ENCODE measurements at regions not wholly inside any gene's neighbourhood (a gene's known extent, or its start where the extent isn't known, plus 50 kb on each side); places are given as distances from the start of the nearest gene placed in this dataset.
"Not testable (repeated sequence)": the region's sequence is repeated elsewhere in the genome, so short reads cannot be mapped to it uniquely, and the experiment has no call there.

DNA sequence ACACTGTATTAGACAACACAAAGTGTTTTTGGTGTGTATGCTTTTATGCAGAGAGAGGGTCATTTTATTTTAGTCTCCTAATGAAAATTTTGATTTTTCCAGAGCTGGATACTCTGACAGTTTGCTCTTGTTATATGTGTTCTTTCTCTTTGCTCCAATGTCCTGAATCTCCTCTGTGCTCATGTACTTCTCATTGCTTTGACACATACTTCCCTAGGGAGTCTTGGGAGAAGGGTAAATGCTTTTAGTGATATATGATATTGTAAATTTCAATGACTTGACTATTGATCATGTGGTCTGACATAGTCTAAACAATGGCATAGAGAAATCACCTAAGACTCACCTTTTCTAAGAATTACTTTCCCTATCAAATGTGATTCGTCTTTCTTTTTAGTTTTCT, 972.6 kb upstream of the EDIL3 start:
- in situ Hi-C loops (cut with MboI; ENCODE audit: low sequenced_read_pairs): no loop called here
- DNase-seq (ENCODE audit: low spot score in 2 of 2): no peak
- H3K27me3 ChIP-seq (ENCODE audit: low read depth): no peaks in the 10 kb centered on the region
- no peak overlapping the region for H3K4me3 ChIP-seq
- no peaks in the 10 kb centered on the region for H3K9me3 ChIP-seq
- no peaks in the 10 kb centered on the region for H3K4me1 ChIP-seq
- H3K36me3 ChIP-seq (replicated peaks): no peaks in the 10 kb centered on the region

DNA sequence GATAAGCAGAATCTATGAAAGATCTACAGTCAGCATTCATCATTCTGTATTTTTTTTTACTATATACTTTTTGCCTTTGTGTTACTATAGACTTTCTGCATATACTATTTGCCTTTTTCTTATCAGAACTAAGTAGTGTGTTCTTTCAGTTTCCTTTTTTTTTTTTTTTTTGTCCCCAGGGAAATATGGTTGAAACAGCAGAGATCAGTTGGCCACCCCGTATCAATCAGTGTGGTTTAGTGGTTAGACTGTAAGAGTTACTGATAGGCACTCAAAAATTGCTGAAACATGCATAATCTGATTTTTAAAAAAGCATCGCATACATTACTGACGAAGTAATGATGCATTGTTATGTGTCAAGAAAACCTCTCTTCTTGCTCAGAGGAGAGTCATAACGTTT, 990.8 kb upstream of the EDIL3 start:
- DNase-seq (ENCODE audit: low spot score in 2 of 2): no peak
- H3K4me1 ChIP-seq: no peaks in the 10 kb centered on the region
- H3K27me3 ChIP-seq (ENCODE audit: low read depth): no peaks in the 10 kb centered on the region
- no peak overlapping the region for H3K4me3 ChIP-seq
- no peaks in the 10 kb centered on the region for H3K9me3 ChIP-seq
- in situ Hi-C loops (cut with MboI; ENCODE audit: low sequenced_read_pairs): no loop called here
- no peaks in the 10 kb centered on the region for H3K36me3 ChIP-seq (replicated peaks)

DNA sequence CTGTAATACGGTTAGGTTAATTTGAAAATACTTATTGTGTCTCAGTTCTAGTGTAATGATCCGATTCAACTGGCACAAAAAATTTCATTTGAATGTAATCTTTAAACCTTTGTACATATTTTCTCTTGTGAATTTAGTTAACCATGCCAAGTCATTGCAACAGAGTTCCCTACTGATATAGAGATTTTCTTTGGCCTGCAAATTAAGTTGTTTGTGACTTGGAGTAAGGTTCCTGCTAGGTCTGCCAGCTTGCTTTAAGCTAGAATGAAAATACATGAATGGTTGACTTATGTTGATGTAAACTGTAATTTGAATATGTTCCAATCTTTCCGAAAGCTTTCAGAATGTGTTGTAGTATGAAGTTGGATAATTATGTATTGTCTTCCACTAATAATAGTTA, 1004.1 kb upstream of the EDIL3 start:
- Histone ChIP-seq H3K4me1 (no peaks in the 10 kb centered on the region), H3K9me3 (no peaks in the 10 kb centered on the region), H3K4me3 (no peak overlapping the region), H3K36me3 (replicated peaks) (no peaks in the 10 kb centered on the region), H3K27me3 (ENCODE audit: low read depth) (no peaks in the 10 kb centered on the region)
- in situ Hi-C loops (cut with MboI; ENCODE audit: low sequenced_read_pairs): no loop called here
- DNase-seq (ENCODE audit: low spot score in 2 of 2): no peak

DNA sequence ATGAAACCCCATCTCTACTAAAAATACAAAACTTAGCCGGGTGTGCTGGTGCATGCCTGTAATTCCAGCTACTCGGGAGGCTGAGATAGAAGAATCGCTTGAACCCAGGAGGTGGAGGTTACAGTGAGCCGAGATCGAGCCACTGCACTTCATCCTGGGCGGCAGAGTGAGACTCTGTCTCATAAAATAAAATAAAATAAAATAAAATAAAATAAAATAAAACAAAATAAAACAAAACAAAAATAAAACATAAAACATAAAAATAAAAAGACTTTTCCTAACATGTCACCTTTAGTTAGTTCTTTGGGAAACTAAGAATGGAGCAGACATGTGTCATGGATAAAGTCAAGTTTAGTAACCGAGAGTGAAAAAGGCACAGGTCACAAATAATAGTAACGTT, 1007.6 kb upstream of the EDIL3 start:
- H3K4me1 ChIP-seq; H3K27me3 ChIP-seq (ENCODE audit: low read depth); H3K36me3 ChIP-seq (replicated peaks); H3K9me3 ChIP-seq; DNase-seq (ENCODE audit: low spot score in 2 of 2); in situ Hi-C loops (cut with MboI; ENCODE audit: low sequenced_read_pairs); H3K4me3 ChIP-seq: not testable (repeated sequence)

DNA sequence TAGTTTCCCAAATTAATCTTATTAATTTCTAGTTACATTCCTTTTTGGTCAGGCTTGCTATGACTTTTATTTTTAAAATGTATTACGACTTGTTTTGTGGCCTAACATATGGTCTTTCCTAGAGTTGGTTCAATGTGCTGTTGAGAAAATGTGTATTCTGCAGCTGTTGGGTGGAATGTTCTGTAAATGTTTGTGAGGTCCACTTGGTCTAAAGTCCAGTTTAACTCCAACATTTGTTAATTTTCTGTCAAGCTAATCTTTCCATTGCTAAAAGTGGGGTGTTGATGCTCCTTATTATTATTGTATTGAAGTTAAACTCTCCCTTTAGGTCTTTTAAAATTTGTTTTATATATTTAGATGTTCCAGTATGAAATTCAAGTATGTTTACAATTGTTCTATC, 1010.8 kb upstream of the EDIL3 start:
- in situ Hi-C loops (cut with MboI; ENCODE audit: low sequenced_read_pairs): no loop called here
- DNase-seq (ENCODE audit: low spot score in 2 of 2): no peak
- no peaks in the 10 kb centered on the region for H3K9me3 ChIP-seq
- H3K4me1 ChIP-seq: no peaks in the 10 kb centered on the region
- no peaks in the 10 kb centered on the region for H3K36me3 ChIP-seq (replicated peaks)
- H3K4me3 ChIP-seq: no peak overlapping the region
- no peaks in the 10 kb centered on the region for H3K27me3 ChIP-seq (ENCODE audit: low read depth)

DNA sequence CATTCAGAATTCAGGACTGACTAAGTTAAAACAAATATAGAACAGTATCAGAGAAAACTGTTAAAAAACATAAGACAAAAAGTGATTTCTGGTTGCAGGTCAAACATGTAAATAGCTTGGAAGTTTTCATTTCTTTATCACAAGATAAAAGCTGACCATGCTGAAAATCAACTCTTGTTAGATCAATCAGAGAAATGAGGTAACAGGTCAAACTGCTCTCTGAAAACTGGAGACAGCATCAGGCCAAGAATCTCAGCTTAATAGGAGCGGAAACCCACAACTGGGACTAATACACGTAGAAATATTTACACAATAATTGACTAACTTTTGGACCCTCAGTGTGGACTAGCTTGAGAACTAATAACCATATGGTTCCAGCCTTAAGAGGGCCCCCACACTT, 1012.8 kb upstream of the EDIL3 start:
- Histone ChIP-seq H3K4me3 (no peak overlapping the region), H3K27me3 (ENCODE audit: low read depth) (no peaks in the 10 kb centered on the region), H3K9me3 (no peaks in the 10 kb centered on the region), H3K4me1 (no peaks in the 10 kb centered on the region), H3K36me3 (replicated peaks) (no peaks in the 10 kb centered on the region)
- in situ Hi-C loops (cut with MboI; ENCODE audit: low sequenced_read_pairs): no loop called here
- DNase-seq (ENCODE audit: low spot score in 2 of 2): no peak

DNA sequence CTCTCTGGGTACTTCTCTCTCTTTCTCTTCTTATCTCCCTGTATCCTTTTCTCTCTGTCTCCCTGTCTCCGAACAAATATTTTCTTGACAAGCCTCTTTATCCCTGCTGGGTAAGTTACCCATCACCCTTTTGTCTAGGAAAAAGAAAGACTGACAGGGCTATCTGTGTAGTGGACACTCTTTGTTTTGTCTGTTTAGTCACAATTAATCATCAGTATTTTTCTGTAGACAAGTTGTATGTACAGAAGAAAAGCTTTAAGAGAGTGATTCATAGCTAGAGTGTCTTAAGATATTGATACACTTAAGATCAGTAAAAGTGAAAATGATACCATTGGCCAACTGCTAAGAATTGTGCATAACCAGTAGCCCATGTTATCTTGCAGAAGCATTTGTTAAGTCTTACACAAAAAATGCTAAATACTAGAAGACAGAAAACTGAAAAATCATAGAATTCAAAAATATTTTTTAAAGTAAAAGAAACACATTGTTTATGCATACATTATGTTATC, 1043.8 kb upstream of the EDIL3 start:
- Histone ChIP-seq H3K36me3 (replicated peaks) (no peaks in the 10 kb centered on the region), H3K27me3 (ENCODE audit: low read depth) (no peaks in the 10 kb centered on the region), H3K4me3 (no peak overlapping the region), H3K4me1 (no peaks in the 10 kb centered on the region), H3K9me3 (no peaks in the 10 kb centered on the region)
- DNase-seq (ENCODE audit: low spot score in 2 of 2): no peak
- in situ Hi-C loops (cut with MboI; ENCODE audit: low sequenced_read_pairs): no loop called here

DNA sequence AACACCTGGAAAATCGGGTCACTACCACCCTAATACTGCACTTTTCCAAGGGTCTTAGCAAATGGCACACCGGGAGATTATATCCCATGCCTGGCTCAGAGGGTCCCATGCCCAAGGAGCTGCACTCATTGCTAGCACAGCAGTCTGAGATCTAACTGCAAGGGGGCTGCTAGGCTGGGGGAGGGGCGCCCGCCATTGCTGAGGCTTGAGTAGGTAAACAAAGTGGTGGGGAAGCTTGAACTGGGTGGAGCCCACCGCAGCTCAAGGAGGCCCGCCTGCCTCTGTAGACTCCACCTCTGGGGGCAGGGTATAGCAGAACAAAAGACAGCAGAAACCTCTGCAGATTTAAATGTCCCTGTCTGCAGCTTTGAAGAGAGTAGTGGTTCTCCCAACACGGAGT, 1047.0 kb upstream of the EDIL3 start:
- in situ Hi-C loops (cut with MboI; ENCODE audit: low sequenced_read_pairs); DNase-seq (ENCODE audit: low spot score in 2 of 2); H3K9me3 ChIP-seq; H3K4me3 ChIP-seq; H3K4me1 ChIP-seq; H3K27me3 ChIP-seq (ENCODE audit: low read depth); H3K36me3 ChIP-seq (replicated peaks): not testable (repeated sequence)

DNA sequence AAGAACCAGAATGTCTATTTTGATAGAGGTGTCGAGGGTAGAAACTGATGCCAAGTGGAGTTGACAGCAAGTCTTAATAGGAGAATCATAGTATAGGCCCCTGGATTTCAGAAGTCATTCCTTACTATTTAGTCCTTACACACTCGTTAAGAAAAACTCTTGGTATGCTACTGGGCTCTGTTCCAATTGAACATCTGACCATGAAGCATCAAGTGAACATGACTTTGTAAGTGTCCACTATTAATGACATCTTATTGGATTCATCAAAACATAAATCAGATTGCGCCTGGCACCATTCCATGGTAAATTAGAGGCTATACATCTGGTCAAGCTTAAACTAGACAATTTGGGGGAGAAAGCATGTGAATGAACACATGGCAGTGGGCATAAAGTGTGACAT, 1056.5 kb upstream of the EDIL3 start:
- H3K36me3 ChIP-seq (replicated peaks): no peaks in the 10 kb centered on the region
- DNase-seq (ENCODE audit: low spot score in 2 of 2): no peak
- no peaks in the 10 kb centered on the region for H3K27me3 ChIP-seq (ENCODE audit: low read depth)
- in situ Hi-C loops (cut with MboI; ENCODE audit: low sequenced_read_pairs): no loop called here
- no peaks in the 10 kb centered on the region for H3K9me3 ChIP-seq
- H3K4me1 ChIP-seq: no peaks in the 10 kb centered on the region
- no peak overlapping the region for H3K4me3 ChIP-seq

DNA sequence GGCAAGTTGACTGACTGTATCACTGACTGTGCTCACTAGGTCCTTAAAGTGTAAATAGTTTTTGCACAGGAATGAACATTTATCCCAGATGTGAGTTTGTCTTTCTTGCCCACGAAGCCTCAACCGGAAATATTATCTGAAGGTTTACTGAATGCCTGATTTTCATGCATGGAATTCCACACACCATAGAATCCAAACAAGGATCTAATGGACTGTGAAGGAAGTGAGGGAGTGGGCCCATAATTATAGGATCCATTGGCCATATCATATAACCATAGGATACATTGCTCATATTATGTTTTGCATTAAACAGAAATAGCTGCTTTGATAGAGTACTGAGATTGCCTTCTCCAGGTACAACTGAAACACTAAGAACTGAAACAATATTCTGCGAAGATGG, 1057.2 kb upstream of the EDIL3 start:
- Histone ChIP-seq H3K9me3 (no peaks in the 10 kb centered on the region), H3K4me3 (no peak overlapping the region), H3K4me1 (no peaks in the 10 kb centered on the region), H3K36me3 (replicated peaks) (no peaks in the 10 kb centered on the region), H3K27me3 (ENCODE audit: low read depth) (no peaks in the 10 kb centered on the region)
- DNase-seq (ENCODE audit: low spot score in 2 of 2): no peak
- in situ Hi-C loops (cut with MboI; ENCODE audit: low sequenced_read_pairs): no loop called here

DNA sequence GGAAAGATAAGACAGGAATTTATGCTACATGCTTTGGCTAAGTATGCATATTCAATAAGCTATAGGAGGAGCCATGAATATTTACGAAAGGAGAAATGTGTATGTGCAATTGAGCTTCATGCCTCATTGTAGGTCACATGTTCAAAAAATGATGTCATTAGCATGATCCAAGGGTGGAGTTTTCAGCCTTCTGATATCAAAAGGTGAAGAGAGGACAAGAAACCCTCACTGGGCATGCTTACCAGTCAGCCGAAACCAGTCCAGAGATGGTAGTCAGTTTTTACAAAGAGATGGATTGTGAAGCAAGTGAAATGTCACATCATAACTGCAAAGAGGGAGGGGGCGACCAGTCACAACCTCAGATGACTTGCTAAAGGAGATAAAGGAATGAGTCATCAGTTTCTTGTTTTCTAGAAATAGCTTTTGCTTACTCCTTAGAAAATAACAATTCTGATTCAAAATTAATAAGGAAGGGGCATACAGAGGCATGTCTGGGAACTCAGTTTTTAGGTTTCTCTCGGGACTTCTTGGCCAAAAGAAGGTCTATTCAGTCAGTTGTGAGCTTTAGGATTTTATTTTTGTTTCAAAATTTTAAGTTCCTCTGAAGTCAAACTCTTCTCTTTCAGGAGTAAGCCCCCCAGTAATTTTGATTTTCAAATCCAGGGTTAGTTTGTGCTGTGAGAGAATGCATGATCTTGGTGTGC, 1067.8 kb upstream of the EDIL3 start:
- Histone ChIP-seq H3K27me3 (ENCODE audit: low read depth) (no peaks in the 10 kb centered on the region), H3K9me3 (no peaks in the 10 kb centered on the region), H3K4me3 (no peak overlapping the region), H3K36me3 (replicated peaks) (no peaks in the 10 kb centered on the region), H3K4me1 (no peaks in the 10 kb centered on the region)
- DNase-seq (ENCODE audit: low spot score in 2 of 2): no peak
- in situ Hi-C loops (cut with MboI; ENCODE audit: low sequenced_read_pairs): no loop called here

DNA sequence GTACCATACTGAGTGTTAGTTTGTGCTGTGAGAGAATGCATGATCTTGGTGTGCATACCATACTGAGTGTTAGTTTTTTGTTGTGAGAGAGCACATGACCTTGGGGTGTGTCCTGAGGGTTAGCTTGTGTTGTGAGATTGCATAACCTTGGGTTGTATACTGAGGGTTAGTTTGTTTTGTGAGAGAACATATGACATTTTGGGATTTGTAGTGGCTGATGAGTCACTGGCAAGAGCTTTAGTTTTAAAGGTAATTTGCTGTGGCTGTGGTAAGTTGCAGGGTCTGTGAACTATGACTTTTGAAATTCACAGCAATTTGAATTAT, 1068.3 kb upstream of the EDIL3 start:
- Histone ChIP-seq H3K4me1 (no peaks in the 10 kb centered on the region), H3K9me3 (no peaks in the 10 kb centered on the region), H3K36me3 (replicated peaks) (no peaks in the 10 kb centered on the region), H3K27me3 (ENCODE audit: low read depth) (no peaks in the 10 kb centered on the region), H3K4me3 (no peak overlapping the region)
- DNase-seq (ENCODE audit: low spot score in 2 of 2): no peak
- in situ Hi-C loops (cut with MboI; ENCODE audit: low sequenced_read_pairs): no loop called here

DNA sequence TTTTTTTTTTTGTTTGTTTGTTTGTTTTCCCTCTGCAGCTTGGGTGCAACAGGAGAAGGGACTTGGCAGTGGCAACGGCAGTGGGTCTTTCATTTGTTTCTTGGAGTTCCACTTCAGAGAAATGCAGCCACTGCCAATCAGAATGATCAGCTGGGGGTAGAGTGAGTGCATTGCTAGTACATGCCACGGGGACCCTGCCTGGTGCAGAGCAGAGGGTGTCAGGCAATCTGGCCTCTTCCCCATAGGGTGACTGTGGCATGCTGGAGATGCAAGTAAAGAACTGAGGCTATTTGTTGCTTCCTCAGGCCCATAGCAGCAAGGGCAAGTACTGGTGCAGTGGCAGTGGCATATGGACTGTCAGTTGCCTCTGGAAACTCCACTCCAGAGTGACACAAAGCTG, 1073.6 kb upstream of the EDIL3 start:
- in situ Hi-C loops (cut with MboI; ENCODE audit: low sequenced_read_pairs): no loop called here
- H3K4me1 ChIP-seq: no peaks in the 10 kb centered on the region
- no peak for DNase-seq (ENCODE audit: low spot score in 2 of 2)
- no peaks in the 10 kb centered on the region for H3K27me3 ChIP-seq (ENCODE audit: low read depth)
- no peaks in the 10 kb centered on the region for H3K9me3 ChIP-seq
- no peak overlapping the region for H3K4me3 ChIP-seq
- H3K36me3 ChIP-seq (replicated peaks): no peaks in the 10 kb centered on the region

DNA sequence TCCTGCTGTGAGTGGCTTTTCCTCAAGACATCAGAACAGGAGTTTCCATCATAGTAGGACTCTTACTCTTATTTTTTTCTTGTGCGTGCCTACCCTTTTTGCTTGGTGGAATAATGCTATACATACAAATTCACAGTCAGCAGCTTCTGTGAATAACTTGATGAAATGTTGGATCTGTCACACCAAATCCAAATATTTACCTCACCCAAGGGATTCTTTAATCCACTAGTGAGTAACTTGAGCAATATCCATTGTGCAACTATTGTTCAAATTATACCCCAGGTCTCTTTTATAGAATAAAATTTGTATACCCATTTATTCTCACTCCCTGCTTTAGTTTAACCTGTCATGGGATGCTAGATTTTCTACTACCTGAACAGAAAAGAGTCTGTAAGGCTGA, 1078.3 kb upstream of the EDIL3 start:
- Histone ChIP-seq H3K36me3 (replicated peaks) (no peaks in the 10 kb centered on the region), H3K4me3 (no peak overlapping the region), H3K27me3 (ENCODE audit: low read depth) (no peaks in the 10 kb centered on the region), H3K4me1 (no peaks in the 10 kb centered on the region), H3K9me3 (no peaks in the 10 kb centered on the region)
- DNase-seq (ENCODE audit: low spot score in 2 of 2): no peak
- in situ Hi-C loops (cut with MboI; ENCODE audit: low sequenced_read_pairs): no loop called here

DNA sequence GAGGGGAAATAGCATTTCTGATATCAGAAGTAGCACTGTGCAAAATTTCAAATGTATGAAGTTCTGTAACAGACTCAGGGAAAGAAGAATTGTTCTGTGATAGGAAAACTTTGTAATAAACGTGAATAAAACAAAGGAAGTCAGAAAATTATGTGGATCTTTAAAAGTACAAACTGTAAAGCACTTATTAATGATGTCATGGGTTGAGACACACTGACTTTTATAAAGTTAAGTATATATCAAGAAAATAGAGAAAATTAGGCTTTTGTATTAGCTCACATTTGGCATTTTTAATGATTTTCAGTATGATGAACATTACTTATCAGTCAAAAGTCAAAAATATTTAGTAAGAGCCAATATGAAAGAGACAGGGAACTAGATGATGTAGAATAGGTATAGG, 1081.7 kb upstream of the EDIL3 start:
- Histone ChIP-seq H3K4me1 (no peaks in the 10 kb centered on the region), H3K9me3 (no peaks in the 10 kb centered on the region), H3K27me3 (ENCODE audit: low read depth) (no peaks in the 10 kb centered on the region), H3K36me3 (replicated peaks) (no peaks in the 10 kb centered on the region), H3K4me3 (no peak overlapping the region)
- DNase-seq (ENCODE audit: low spot score in 2 of 2): no peak
- in situ Hi-C loops (cut with MboI; ENCODE audit: low sequenced_read_pairs): no loop called here

Measured in HAP-1 (cell line).